ENCODE measurements at regions not wholly inside any gene's neighbourhood (a gene's known extent, or its start where the extent isn't known, plus 50 kb on each side); places are given as distances from the start of the nearest gene placed in this dataset.
"Not testable (repeated sequence)": the region's sequence is repeated elsewhere in the genome, so short reads cannot be mapped to it uniquely, and the experiment has no call there.

- no peak for DNase-seq (ENCODE audit: low read depth, low spot score)
Measured at GRCh38 chr21:20334585-20334984, 663.6 kb upstream of the NCAM2 start.

DNA sequence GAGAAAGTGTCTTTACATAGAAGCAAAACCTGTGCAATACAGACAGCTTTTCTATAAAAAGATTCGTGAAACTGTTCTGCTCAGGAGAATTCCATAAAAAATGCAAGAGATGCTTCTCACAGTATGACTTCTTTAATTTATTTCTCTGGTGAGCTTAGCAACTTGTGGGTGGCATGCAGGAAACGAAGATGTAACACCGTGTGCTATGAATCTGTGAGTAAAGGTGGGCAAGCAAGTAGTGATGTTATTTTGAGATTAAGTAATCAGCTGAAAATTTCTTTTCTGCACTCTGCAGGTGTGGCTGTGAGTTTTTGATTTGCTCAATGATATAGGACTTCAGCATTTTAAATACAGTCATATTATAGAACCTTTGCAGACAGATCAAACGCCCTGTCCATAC is 656.8 kb upstream of the NCAM2 start:
- no peak for DNase-seq (ENCODE audit: low read depth, low spot score)

DNA sequence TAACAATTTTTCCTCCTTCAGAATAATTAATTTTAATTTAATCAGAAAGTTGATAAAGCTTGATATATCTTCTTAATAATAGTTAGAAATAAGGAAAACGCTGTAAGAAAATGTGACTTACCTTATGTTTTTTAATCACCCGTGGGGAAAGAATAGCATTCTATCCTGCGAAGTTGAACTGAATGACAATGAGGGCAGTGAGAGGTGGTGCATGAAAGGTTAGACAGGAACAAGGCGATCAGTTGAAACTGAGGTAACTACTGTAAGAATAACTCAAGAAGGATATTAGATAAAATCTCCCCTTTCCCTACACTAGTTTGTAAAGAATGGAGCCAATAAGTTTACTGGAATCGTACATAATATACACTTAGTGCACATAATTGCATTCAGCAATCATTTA is 655.0 kb upstream of the NCAM2 start:
- DNase-seq (ENCODE audit: low read depth, low spot score): no peak

DNA sequence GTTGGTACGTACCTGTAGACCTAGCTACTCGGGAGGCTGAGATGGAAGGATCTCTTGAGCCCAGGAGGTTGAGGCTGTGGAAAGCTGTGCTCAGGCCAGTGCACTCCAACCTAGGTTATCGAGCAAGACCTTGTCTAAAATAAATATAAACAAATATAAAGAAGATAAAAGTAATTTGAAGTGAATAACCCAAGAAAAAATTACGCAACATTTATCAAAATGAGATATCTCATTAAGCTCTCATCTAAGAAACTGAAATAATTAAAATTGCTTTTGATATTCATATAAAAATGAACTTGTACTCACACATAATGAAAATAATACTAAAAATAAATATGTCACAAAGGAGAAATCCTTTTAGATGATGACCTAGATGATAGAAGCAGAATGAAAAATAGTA is 647.1 kb upstream of the NCAM2 start:
- DNase-seq (ENCODE audit: low read depth, low spot score): no peak

GRCh38 chr21:20353351-20353750 is 644.9 kb upstream of the NCAM2 start:
- no peak for DNase-seq (ENCODE audit: low read depth, low spot score)

DNA sequence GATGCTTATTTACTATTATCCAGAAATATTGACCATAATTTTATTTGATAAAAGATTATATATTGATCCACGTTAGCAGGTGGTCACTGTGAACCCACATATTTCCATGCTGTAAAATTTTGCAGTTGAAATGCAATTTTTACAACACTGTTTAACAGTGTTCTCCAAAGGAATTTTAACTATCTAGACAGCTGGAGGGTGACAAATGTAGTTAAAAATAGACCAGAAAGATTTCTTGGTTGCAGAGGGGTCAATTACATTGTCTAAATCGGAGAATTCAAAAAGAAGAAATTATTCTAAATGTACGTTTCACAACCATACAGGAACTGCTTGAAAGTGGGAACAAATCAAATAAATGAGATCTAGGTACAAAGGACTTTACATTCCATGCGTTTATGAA is 625.2 kb upstream of the NCAM2 start:
- DNase-seq (ENCODE audit: low read depth, low spot score): no peak

DNA sequence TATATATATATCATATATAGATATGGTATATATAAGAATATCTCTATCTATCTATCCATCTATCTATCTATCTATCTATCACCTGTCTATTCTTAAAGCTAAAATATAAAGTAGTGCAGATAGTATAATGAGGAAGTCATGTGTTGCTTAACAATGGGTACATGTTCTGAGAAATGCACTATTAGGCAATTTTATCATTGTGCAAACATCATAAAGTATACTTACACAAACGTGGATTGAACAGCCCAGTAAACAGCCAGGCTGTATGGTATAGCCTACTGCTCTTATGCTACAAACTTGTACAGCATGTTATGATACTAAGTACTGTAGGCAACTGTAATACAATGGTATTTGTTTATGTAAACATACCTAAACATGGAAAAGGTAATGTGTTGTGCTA is 621.0 kb upstream of the NCAM2 start:
- DNase-seq (ENCODE audit: low read depth, low spot score): no peak

- no peak for DNase-seq (ENCODE audit: low read depth, low spot score)
Measured at GRCh38 chr21:20388400-20388799, 609.8 kb upstream of the NCAM2 start.

DNA sequence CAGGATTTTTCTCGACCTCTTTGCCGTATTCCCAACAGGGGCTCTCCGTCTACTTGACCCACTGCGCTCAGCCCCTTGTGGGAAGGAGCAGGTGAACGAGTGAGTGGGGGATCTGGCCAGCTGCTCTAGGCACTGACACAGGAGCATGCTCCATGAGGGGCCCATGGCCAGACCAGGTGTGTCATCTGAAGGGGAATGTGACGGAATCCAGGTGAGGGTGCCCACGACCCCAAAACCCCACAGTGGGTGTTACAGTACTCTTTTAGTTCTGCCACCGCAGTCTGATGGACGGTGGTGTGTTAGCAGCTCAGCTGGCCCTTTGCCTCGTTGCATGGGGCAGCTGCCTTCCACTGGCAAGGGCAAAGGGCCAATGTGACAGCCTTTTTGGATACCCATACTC is 601.4 kb upstream of the NCAM2 start:
- DNase-seq (ENCODE audit: low read depth, low spot score): no peak

GRCh38 chr21:20404915-20405314 is 593.3 kb upstream of the NCAM2 start:
- no peak for DNase-seq (ENCODE audit: low read depth, low spot score)

- no peak for DNase-seq (ENCODE audit: low read depth, low spot score)
Measured at GRCh38 chr21:20418353-20418752, 579.9 kb upstream of the NCAM2 start.

- DNase-seq (ENCODE audit: low read depth, low spot score): no peak
Measured at GRCh38 chr21:20419772-20420171, 578.4 kb upstream of the NCAM2 start.

DNA sequence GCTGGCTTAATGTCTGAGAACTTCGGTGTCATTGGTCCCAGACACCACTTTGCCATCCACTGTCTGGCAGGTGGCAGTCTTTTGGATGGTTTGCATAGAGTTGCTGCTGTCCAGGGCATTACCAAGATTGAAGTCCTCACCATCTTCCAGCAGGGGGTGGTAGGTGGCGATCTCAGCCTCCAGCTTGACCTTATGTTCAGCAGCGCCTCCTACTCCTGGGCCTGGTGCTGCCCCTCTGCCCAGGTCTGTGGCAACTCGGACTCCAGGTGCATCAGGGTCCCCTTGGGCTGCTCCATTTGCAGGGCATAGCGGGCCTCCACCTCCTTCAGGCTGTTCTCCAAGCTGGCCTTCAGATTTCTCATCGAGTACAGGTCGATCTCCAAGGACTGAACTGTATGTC is 573.3 kb upstream of the NCAM2 start:
- DNase-seq (ENCODE audit: low read depth, low spot score): no peak

DNA sequence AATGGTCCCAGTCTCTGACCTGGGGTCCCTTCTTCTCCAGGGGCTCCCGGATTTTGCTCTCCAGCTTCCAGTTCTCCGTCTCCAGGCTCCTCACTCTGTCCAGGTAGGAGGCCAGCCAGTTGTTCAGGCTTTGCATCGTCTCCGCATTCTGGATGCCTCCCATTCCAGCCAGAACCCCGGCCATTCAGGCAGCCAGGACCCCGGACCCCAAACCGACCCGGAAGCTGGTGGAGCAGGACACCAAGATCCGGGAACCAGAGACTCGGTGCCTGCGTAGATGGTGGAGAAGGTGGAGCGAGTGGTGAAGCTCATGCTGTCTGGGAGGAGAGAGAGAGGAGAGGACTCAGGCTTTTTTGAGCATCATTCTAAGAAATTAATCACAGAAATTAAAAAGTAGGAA is 572.4 kb upstream of the NCAM2 start:
- no peak for DNase-seq (ENCODE audit: low read depth, low spot score)

GRCh38 chr21:20440338-20440737 is 557.9 kb upstream of the NCAM2 start:
- no peak for DNase-seq (ENCODE audit: low read depth, low spot score)

DNA sequence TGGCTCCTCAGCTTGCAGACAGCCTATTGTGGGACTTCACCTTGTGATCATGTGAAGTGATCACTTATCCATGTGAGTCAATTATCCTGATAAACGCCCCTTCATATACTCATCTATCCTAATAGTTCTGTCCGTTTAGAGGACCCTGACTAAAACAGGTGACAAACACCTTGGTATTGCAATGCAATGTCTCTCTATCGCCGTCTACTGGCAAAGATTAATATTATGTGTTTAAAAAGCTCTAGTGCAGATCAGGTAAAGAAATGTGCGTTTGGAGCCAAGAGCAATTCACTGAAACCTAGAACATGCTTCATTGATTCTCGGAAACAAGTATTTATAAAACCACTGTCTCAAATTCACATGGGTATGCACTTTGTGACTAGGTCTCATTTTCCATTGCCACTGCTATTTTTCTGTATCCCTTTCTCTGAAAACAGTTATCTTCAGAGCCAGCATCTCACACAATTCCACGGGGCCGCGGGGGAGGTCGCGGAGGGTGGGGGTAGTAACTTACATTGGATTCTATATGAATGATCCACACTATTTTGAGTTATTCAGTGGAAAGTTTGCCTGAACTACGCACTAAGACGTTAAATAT is 554.6 kb upstream of the NCAM2 start:
- DNase-seq (ENCODE audit: low read depth, low spot score): no peak

DNA sequence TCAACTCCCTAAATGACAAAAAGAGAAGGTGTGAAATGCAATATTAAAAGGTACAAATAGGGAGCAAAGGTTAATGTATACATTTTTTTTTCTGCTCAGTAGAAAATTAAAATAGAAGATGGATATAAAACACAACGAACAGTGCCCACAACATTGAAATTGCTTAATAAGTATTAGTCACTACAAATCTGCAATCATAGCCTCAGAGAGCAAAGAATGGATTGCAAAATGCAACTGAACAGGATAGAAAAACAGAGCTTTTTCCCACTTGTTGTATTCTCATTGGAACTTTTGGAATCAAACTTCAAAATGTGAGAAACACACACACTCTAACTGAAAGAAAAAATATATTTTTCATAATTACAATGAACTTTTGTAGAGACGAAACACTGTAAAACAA is 552.2 kb upstream of the NCAM2 start:
- no peak for DNase-seq (ENCODE audit: low read depth, low spot score)

DNA sequence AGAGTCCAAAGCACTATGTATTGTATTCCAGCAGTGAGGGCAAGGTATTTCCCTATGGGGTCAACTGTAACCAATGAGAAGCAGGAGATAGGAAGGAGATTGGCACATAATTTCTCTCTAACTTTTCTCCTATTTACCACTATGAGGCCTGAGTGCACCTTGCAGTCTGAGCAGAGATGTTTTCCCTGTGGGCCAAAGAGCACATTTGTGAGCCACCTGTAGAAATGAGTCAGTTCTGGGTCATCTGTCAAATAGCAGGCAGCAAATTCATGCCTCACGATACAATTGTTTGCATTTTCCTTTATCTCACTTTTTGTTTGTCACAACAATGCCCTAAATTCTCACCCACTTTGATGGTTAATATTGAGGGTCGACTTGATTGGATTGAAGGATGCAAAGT is 547.2 kb upstream of the NCAM2 start:
- no peak for DNase-seq (ENCODE audit: low read depth, low spot score)

DNA sequence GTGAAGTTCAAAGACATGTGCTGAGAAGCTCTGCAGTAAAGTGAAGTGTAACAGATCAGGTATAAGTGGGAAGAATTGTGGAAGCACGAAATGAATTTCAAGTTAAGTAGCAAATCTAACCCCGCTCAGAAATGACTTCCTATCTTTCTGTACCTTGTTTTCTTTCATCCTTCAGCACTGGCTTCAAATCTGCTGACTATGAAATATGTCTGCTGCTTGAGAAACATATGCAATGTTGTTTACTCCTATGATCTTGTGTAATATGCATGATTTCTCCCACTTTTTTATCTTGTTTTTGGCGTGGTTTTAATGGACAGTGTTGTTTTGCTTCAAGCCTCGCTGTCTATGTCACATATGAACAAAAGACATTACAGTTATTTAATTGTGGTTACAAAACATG is 545.3 kb upstream of the NCAM2 start:
- DNase-seq (ENCODE audit: low read depth, low spot score): no peak

- no peak for DNase-seq (ENCODE audit: low read depth, low spot score)
Measured at GRCh38 chr21:20459838-20460237, 538.4 kb upstream of the NCAM2 start.

DNA sequence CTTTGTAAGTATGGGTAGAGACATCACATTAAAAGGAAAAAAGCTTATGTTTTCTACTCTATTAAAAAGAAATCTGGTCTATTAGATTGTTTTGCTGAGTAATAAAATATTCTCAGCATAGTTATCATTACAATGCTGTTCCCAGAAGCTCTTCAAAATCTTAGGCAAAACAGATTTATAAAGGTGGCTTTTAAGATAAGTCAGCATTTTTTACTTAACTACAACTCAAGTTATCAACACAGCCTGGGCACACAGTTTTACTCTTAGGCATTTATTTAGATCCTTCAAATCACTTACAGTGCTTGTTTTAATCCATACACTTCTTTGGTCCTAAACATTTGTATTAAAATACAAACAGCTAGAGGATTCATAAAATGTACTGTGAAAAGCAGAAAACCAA is 534.8 kb upstream of the NCAM2 start:
- DNase-seq (ENCODE audit: low read depth, low spot score): no peak

GRCh38 chr21:20469361-20469760 is 528.8 kb upstream of the NCAM2 start:
- no peak for DNase-seq (ENCODE audit: low read depth, low spot score)

- DNase-seq (ENCODE audit: low read depth, low spot score): no peak
Measured at GRCh38 chr21:20486303-20486702, 511.9 kb upstream of the NCAM2 start.

DNA sequence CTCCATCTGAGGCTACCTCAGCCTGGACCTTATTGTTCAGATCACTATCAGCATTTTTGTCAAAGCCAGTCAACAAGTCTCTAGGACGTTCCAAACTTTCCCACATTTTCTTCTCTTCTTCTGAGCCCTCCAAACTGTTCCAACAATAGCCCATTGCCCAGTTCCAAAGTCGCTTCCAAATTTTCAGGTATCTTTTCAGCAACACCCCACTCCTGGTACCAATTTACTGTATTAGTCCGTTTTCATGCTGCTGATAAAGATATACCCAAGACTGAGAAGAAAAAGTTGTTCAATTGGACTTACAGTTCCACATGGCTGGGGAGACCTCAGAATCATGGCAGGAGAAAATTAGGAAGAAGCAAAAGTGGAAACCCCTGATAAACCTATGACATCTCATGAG is 495.3 kb upstream of the NCAM2 start:
- not testable (repeated sequence) for DNase-seq (ENCODE audit: low read depth, low spot score)

- no peak for DNase-seq (ENCODE audit: low read depth, low spot score)
Measured at GRCh38 chr21:20507783-20508182, 490.4 kb upstream of the NCAM2 start.
